HG03103 (cell line): ENCODE measurements at regions not wholly inside any gene's neighbourhood (a gene's known extent, or its start where the extent isn't known, plus 50 kb on each side); places are given as distances from the start of the nearest gene placed in this dataset.
"Not testable (repeated sequence)": the region's sequence is repeated elsewhere in the genome, so short reads cannot be mapped to it uniquely, and the experiment has no call there.

Source experiments
- ATAC-seq: cut with Tn5 transposase; IDR thresholded peaks from one replicate; pipeline ENCODE4 v1.9.1; 2021; ENCODE audit warnings: low read depth; ENCODE audit not compliant: unreplicated experiment

DNA sequence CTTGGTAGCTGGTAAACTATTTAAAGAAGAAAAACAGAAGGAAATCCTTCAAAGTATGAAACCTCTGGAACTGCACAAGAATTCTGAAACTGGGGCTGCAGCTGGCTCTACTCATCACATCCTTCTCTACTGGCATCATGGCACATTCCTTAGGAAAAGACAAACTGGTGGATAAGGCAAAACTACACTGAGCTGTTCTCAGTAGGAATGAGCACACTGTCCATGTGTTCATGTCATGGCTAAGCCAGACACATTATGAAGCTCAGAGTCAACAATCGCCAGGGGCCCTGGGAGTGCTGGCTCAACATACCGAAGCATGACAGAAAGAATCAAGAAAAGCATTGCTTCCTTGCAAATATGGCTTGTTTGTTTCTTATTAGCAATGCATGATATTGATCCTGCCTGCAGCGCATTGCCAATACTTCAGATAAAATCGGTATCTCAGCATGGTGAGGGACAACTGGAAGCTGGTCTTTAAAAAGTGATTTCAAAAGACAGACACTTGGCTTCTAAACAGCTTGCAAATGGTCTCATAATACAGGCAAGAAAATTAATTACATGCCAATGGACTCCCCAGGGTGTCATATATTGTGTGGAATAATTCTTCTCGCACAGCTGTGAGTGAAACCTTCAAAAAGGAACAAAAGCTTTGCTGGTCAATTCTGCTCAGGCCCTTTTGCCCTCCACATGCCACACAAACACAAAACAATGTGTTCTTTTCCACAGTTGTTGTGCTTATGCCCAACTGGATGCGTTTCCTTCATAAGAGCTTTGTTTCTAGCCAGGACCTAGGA, 300.2 kb upstream of the VCX start:
- ATAC-seq, result no peak

DNA sequence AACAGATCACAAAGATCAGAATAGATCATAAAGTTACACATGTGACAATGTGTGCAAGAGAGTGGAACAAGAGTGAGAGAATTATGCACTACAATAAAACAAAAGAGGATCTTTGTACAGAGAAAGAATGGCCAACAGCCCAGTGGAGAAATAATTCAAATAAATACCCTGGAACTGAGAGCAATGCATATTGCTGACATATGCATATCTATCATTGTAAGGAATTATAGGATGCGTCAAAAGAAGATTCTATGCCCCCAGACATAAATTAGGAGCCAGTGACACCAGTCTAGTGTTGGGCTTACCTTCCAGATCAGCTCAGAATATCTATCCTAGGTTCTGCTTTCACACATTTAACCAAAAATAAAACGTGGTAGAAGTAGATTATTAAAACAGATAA, 320.1 kb upstream of the VCX start:
- ATAC-seq, result no peak

- ATAC-seq, result no peak
These were observed 327.1 kb upstream of the VCX start for GRCh38 chrX:7515681-7516413.

GRCh38 chrX:7514871-7515599, 327.9 kb upstream of the VCX start:
- no peak for ATAC-seq

GRCh38 chrX:7512845-7513244, 330.1 kb upstream of the VCX start:
- ATAC-seq, result no peak

GRCh38 chrX:7503251-7503650, 339.7 kb upstream of the VCX start:
- no peak for ATAC-seq

DNA sequence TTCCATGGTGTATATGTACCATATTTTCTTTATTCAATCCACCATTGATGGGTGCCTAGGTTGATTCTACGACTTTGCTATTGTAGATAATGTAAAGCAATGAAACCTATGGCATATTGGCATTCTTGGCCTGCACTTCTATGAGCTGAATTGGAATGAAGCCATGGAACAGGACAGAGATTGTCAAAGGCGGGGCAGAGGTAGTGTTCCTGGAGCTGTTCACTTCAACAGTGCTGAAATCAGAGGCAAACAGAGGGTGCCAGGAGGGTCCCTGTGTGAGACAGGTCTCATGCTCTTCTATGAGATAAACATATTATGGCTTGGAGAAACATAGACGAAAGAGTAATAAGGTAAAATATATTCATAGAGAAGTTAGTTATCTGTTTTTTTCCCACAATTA, 342.6 kb upstream of the VCX start:
- no peak for ATAC-seq

DNA sequence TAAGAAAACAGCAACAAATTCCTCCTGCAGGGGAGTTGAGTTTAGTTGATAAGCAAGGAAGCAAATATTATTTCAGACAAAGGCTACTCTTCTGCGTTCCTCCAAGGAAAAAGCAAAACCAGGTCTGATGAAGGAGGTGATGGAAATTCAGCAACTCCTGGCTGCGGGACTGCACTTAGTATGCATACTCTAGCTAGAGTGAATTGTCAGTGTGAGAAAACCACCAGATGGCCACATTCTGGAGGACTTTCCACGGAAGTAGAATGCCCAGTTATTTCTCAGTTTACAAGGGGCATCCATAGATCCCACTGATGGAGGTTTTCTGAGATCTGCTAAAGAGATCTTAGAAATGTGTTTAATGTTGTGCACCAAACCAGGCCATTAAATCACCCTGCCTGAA, 338.6 kb upstream of the PUDP start:
- no peak for ATAC-seq

DNA sequence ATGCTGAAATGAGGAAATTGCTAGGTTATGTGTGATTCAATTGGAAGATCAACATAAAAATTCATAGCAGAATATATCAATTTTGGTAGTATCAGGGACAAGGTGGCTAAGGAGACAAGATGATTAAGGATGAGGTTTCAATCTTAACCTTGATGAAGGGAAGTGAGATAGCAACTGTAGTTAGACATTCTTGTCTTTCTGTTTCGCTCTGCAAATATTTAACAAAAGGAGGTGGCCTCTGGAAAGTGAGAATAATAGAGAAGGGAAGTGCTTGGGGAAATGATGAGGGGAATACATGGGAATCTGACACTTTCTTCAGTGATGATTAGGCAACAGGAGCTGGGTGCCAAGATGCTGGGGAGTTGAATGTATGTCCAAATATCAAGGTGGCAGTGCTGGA, 337.1 kb upstream of the PUDP start:
- ATAC-seq, result no peak

DNA sequence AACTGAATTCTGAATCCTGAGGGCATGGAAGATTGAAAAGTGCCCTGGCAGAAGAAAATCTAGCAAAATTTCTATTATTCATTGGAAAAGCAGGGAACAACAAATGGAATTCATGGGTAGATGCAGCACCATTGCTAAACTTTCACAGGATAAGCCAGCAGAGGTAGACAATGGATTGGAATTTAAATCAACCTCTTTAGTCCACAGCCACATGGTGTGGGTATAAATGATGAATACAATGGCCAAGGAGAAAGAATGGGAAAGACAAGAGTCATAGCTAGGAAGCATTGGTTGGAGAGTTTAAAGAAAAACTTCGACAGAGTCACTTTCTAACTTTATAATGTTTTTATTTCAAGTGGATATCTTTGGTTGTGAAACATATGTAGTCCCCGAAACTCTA, 332.8 kb upstream of the PUDP start:
- ATAC-seq, result no peak

DNA sequence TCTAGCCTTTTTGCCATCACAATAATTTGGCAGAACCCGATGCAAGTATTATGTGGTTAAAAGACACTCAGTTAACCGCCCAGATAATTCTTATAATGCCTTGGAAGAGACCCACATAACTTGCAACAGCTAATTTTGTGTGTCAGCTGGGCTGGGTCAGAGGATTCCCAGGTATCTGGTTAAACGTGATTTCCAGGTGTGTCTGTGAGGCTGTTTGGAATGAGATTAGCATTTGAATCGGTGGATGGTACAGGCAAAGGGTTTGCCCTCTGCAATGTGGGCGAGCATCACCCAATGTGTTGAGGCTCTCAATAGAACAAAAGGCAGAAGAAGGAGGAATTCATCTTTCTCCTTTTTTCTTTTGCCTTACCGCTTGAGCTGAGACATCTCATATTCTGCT, 314.2 kb upstream of the PUDP start:
- ATAC-seq, result no peak

GRCh38 chrX:7461051-7461450, 313.1 kb upstream of the PUDP start:
- not testable (repeated sequence) for ATAC-seq

DNA sequence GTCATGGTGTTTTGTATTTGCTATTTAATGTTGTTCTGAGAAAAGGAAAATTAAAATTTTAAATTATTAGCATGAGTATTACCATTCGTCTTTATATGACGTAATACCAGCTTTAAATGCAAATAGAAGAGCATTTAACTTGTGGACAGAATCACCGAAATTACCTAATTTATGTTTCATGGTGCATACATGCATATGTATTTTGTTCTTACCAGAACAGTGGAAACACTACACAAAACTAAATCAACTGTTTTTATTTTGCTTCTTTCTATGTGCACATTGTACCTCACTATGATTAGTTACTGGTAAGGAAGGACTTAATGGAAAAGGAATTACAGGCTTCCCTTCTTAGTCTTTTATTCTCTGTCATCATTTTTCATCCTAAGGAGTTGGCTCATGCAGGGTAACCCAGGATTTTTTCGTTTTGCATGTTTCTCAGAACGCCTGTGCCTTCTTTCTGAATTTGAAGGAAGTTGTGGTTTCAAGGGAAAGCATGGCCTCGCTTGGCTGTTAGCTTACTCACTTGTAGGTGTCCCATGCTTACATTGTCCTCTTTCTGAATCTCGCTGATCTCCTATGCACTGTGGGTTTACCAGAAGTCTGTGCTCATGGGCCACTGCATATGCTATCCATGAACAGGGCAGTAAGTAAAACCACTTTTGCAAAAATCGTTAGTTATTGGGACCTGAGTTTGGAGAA, 300.0 kb upstream of the PUDP start:
- ATAC-seq, result no peak

DNA sequence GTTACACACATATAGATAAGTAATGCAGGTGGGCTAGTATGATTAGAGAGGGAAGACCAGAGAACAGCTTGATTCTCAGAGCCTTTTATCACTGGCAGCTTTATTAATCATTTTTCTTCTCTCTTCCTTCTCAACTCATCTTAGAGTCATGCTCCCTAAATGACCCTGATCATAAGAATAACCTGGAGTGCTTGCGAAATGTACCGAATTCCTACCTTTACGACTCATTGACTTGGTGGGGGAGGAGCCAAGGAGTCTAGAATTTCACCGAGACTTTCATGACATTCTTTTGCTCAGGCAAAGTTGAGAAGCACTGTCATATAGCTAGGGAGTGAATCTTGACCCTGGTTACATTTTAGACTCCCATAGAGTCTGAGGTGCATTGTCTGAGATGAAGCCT, 298.9 kb upstream of the PUDP start:
- no peak for ATAC-seq

DNA sequence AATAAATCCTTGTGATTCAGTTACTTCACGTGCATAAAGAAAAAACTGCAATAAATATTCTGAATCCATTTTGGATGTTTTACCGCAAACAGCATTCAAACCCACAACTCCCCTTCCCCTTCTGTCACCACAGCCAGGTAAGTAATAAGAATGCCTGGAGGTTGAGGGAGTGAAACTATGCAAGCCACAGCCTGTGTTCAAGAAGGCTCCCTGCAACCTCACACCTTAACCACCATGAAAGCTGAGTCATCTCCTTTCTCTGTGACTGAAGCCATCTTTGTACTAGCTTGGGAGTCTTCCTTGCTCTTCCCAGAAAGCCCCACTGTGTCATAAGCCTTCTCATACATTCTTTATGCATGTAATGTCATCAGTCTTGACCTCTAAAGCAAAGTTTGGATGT, 297.0 kb upstream of the PUDP start:
- ATAC-seq, result no peak

- ATAC-seq, result no peak
These were observed 293.6 kb upstream of the PUDP start for GRCh38 chrX:7441586-7441985.

- ATAC-seq, result no peak
These were observed 287.9 kb upstream of the PUDP start for GRCh38 chrX:7435822-7436221.

GRCh38 chrX:7432901-7433300, 284.9 kb upstream of the PUDP start:
- ATAC-seq, result no peak

DNA sequence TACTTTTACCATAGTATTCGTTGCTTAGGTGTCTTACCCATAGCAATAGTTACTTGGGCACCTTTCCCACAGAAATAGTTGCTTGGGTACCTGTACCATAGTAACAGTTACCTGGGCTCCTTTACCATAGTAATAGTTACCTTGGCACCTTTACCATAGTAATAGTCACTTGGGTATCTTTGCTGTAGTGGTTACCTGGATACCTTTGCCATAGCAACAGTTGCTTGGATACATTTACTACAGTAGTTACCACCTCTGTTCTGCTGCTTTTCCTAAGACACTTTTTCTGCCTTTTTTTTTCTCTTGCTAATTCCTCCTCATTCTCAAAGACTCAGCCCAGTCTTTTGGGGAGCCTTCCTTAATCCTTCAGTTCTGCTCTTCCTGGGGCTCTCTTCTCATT, 272.8 kb upstream of the PUDP start:
- ATAC-seq, result no peak

DNA sequence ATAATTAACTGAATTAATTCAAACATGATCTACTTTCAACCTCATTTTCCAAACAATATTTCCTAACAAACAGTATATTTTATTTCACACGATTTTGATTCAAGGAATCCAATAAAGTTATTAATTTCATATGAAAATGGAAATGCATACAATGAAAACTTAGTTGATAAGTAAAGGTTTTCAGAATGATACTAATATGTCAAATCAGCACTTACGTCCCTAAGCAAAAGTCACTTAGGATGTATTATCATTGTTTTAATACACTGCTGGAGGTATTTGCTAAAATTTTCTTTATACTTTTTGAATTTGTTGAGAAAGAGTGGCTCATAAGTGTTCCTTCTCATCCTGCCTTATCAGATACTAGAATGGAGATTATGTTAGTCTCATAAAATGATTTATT, 266.8 kb upstream of the PUDP start:
- no peak for ATAC-seq

DNA sequence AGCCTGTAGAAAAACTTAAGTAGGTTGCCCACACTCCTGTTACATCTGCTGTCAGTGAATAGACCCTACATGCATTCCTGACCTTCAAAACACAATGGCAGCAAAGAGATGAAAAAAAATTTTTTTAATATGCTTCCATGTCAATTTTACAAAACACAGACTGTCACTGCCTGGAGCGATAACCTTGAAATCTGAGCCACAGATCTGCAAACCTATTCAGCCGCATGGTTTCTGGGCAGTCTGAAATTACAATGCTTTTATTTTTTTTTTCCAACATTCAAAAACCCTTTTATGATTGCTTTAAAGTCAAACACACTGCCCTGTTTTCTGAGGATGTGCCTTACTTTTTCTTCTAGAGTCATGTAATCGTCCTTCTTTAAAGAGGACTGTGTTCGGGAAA, 264.9 kb upstream of the PUDP start:
- ATAC-seq, result no peak
